ENCODE measurements at regions not wholly inside any gene's neighbourhood (a gene's known extent, or its start where the extent isn't known, plus 50 kb on each side); places are given as distances from the start of the nearest gene placed in this dataset.

- TF ChIP-seq, protein P1, sequence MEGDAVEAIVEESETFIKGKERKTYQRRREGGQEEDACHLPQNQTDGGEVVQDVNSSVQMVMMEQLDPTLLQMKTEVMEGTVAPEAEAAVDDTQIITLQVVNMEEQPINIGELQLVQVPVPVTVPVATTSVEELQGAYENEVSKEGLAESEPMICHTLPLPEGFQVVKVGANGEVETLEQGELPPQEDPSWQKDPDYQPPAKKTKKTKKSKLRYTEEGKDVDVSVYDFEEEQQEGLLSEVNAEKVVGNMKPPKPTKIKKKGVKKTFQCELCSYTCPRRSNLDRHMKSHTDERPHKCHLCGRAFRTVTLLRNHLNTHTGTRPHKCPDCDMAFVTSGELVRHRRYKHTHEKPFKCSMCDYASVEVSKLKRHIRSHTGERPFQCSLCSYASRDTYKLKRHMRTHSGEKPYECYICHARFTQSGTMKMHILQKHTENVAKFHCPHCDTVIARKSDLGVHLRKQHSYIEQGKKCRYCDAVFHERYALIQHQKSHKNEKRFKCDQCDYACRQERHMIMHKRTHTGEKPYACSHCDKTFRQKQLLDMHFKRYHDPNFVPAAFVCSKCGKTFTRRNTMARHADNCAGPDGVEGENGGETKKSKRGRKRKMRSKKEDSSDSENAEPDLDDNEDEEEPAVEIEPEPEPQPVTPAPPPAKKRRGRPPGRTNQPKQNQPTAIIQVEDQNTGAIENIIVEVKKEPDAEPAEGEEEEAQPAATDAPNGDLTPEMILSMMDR (IDR thresholded peaks at IDR 0.05), result no peak
- TF ChIP-seq POLR2A (IDR thresholded peaks at IDR 0.05), result no peak
- no peak for TF ChIP-seq EP300 (IDR thresholded peaks at IDR 0.05)
- TF ChIP-seq POLR2AphosphoS5 (IDR thresholded peaks at IDR 0.05), result no peak
These were observed 196.1 kb upstream of the PACRGL start for GRCh38 chr4:20504146-20504545.

All from suprapubic skin (tissue), 4 donors.